ENCODE measurements at regions not wholly inside any gene's neighbourhood (a gene's known extent, or its start where the extent isn't known, plus 50 kb on each side); places are given as distances from the start of the nearest gene placed in this dataset.

DNA sequence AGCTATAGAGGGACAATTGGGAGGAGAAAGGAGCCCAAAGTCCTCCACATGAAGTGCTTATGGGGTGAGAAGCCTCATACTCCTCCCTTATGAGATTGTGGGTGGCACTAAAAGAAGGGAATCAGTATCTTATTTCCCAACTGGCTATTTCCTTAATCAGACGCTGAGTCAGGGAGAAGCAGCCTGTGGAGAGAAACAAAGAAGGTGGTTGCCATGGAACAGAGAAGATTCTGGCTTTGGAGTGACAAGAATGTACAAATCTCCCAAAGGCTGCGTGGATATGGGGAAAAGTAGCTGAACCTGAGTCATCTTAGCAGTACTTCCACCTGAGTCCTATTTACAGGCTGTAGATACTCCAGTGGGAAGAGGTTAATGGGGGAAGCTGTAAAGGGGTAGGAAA lies 115.8 kb upstream of the CWC22 start:
- H3K9me3 ChIP-seq (ENCODE audit: control insufficient read depth, low read depth, low read length), result no peaks in the 10 kb centered on the region
- H3K4me3 Mint-ChIP-seq, result no peak overlapping the region
- no CpG with 5 or more reads among the region's 2 CpGs for WGBS (ENCODE audit: extremely low coverage, insufficient read length, low lambda C conversion rate)

More for the DNA sequence above, 115.8 kb upstream of the CWC22 start:
- TF ChIP-seq, protein P1, sequence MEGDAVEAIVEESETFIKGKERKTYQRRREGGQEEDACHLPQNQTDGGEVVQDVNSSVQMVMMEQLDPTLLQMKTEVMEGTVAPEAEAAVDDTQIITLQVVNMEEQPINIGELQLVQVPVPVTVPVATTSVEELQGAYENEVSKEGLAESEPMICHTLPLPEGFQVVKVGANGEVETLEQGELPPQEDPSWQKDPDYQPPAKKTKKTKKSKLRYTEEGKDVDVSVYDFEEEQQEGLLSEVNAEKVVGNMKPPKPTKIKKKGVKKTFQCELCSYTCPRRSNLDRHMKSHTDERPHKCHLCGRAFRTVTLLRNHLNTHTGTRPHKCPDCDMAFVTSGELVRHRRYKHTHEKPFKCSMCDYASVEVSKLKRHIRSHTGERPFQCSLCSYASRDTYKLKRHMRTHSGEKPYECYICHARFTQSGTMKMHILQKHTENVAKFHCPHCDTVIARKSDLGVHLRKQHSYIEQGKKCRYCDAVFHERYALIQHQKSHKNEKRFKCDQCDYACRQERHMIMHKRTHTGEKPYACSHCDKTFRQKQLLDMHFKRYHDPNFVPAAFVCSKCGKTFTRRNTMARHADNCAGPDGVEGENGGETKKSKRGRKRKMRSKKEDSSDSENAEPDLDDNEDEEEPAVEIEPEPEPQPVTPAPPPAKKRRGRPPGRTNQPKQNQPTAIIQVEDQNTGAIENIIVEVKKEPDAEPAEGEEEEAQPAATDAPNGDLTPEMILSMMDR (conservative IDR thresholded peaks at IDR 0.05), result no peak
- H2BK12ac ChIP-seq (ENCODE audit: insufficient read length, low read depth, low read length), result no peak overlapping the region
- H3K79me1 ChIP-seq (ENCODE audit: insufficient read depth, low read depth, low read length, poor library complexity, severe bottlenecking), result no peaks in the 10 kb centered on the region
- H3K4me1 ChIP-seq (ENCODE audit: insufficient read depth, low read length), result no peaks in the 10 kb centered on the region
- H2AFZ ChIP-seq (ENCODE audit: low read length), result no peak overlapping the region
- no peak overlapping the region for H2BK20ac ChIP-seq (ENCODE audit: low read depth, low read length, poor library complexity, severe bottlenecking)
- H3K4me2 ChIP-seq (ENCODE audit: insufficient read depth, insufficient read length, low read length), result no peak overlapping the region
- H3K9ac ChIP-seq (ENCODE audit: extremely low read depth, insufficient read length, low read length), result no peak overlapping the region
- H3K23ac ChIP-seq (ENCODE audit: insufficient read length, low read depth, low read length), result no peak overlapping the region
- no peak overlapping the region for H2AK5ac ChIP-seq (ENCODE audit: insufficient read length, low read length)
- H3K56ac ChIP-seq (ENCODE audit: insufficient read length, low read depth, low read length), result no peak overlapping the region
- no peaks in the 10 kb centered on the region for H3K27me3 ChIP-seq (ENCODE audit: insufficient read depth, low read length)
- Mint-ChIP-seq H3K9me3 (peaks cover 0 to 2% of the 10 kb centered on the region in 2 experiments; a peak in 2 of 5 replicates), H3K36me3 (ENCODE audit: insufficient read depth in 1 of 3, low read depth in 3 of 3) (peaks cover 0 to 2% (median 0%) of the 10 kb centered on the region in 3 experiments; a peak in 2 of 7 replicates), H3K27me3 (ENCODE audit: low read depth) (no peaks in the 10 kb centered on the region), H3K27ac (peak overlapping the region in 1 of 3 experiments; percentile 66; a peak in 1 of 7 replicates), H3K4me1 (peaks cover 20 to 22% of the 10 kb centered on the region in 2 experiments)
- no peak overlapping the region for H3K4ac ChIP-seq (ENCODE audit: low read depth, low read length)
- no peak overlapping the region for H3K14ac ChIP-seq (ENCODE audit: insufficient read depth, low read length)
- H4K20me1 ChIP-seq (ENCODE audit: control insufficient read depth, insufficient read depth, insufficient read length), result no peaks in the 10 kb centered on the region
- H4K8ac ChIP-seq (replicated peaks; ENCODE audit: insufficient read length, low read depth, low read length), result no peak overlapping the region
- H3K79me2 ChIP-seq (ENCODE audit: insufficient read depth, low read length), result no peaks in the 10 kb centered on the region
- no peak overlapping the region for H4K5ac ChIP-seq (ENCODE audit: insufficient read length, low read depth, low read length)
- no peak overlapping the region for H4K91ac ChIP-seq (ENCODE audit: insufficient read length, low read depth, low read length)
- H2BK15ac ChIP-seq (ENCODE audit: low read depth, low read length), result no peak overlapping the region
- no peak overlapping the region for H3T11ph ChIP-seq (ENCODE audit: low read length)
- H3K23me2 ChIP-seq (ENCODE audit: insufficient read length, low read depth, low read length, poor library complexity, severe bottlenecking), result no peaks in the 10 kb centered on the region
- DNase-seq, result no peak
- no peak overlapping the region for H3K18ac ChIP-seq (ENCODE audit: insufficient read length, low read depth, low read length)
- no peak overlapping the region for H3K27ac ChIP-seq (ENCODE audit: insufficient read length, low read depth, low read length)
- H2BK5ac ChIP-seq (ENCODE audit: insufficient read length, low read length), result no peak overlapping the region
- no peak overlapping the region for H2BK120ac ChIP-seq (ENCODE audit: low read depth, low read length, poor library complexity, severe bottlenecking)

Data from H9 (cell line).